ENCODE measurements at regions not wholly inside any gene's neighbourhood (a gene's known extent, or its start where the extent isn't known, plus 50 kb on each side); places are given as distances from the start of the nearest gene placed in this dataset.

GRCh38 chr4:103303011-103303410 is 104.9 kb upstream of the CENPE start:
- no peak for TF ChIP-seq EZH2 (IDR thresholded peaks at IDR 0.05; ENCODE audit: borderline replicate concordance, insufficient read depth, low read depth, low read length, poor library complexity, severe bottlenecking)
- TF ChIP-seq CTCF (IDR thresholded peaks at IDR 0.05) = no peak
- no peaks in the 10 kb centered on the region for H3K4me1 Mint-ChIP-seq
- H4K20me1 ChIP-seq (ENCODE audit: control insufficient read depth, insufficient read depth, low read length, poor library complexity, severe bottlenecking) = no peaks in the 10 kb centered on the region

GRCh38 chr4:103292959-103293358 is 94.8 kb upstream of the CENPE start:
- H3K4me1 Mint-ChIP-seq = no peaks in the 10 kb centered on the region
- intact Hi-C loops (cut with micrococcal nuclease) = no loop called here
- Histone ChIP-seq H3K9ac (ENCODE audit: low read length) (no peak overlapping the region), H3K27ac (ENCODE audit: low read length in 2 of 2) (no peak overlapping the region), H3K9me3 (ENCODE audit: control extremely low read depth in 1 of 3, control insufficient read depth in 2 of 3, insufficient read depth in 1 of 3, low read length in 2 of 3) (no peaks in the 10 kb centered on the region), H3K36me3 (replicated peaks in 1 of 2; ENCODE audit: control extremely low read depth in 1 of 2, control insufficient read depth in 1 of 2, extremely low read depth in 1 of 2, insufficient read depth in 2 of 2, low read length in 1 of 2) (no peaks in the 10 kb centered on the region), H3K4me1 (ENCODE audit: control insufficient read depth in 2 of 2, insufficient read depth in 2 of 2, low read length in 2 of 2) (no peaks in the 10 kb centered on the region), H3K4me2 (replicated peaks; ENCODE audit: low read depth, low read length, poor library complexity, severe bottlenecking) (no peak overlapping the region), H2AFZ (ENCODE audit: insufficient read depth, low read depth, low read length, poor library complexity, severe bottlenecking) (no peak overlapping the region), H4K20me1 (ENCODE audit: control insufficient read depth, insufficient read depth, low read length, poor library complexity, severe bottlenecking) (no peaks in the 10 kb centered on the region), H3K4me3 (ENCODE audit: control extremely low read depth in 1 of 5, extremely low read depth in 1 of 5, insufficient read depth in 1 of 5, low read depth in 2 of 5, low read length in 4 of 5) (no peak overlapping the region), H3K79me2 (ENCODE audit: control insufficient read depth, insufficient read depth, low read length) (no peaks in the 10 kb centered on the region), H3K27me3 (replicated peaks in 1 of 4; ENCODE audit: control extremely low read depth in 1 of 4, control insufficient read depth in 3 of 4, insufficient read depth in 4 of 4, low read length in 3 of 4) (no peaks in the 10 kb centered on the region)
- WGBS (ENCODE audit: insufficient coverage) = 100% methylated on average over 1 of the region's 3 CpGs
- no peak for DNase-seq
- H3K27me3 Mint-ChIP-seq = no peaks in the 10 kb centered on the region
- POLR2A ChIA-PET = no interaction called here
- CTCF ChIA-PET = no interaction called here
- H3K9me3 Mint-ChIP-seq (ENCODE audit: insufficient read depth) = no peaks in the 10 kb centered on the region
- TF ChIP-seq CTCF (IDR thresholded peaks at IDR 0.05) (no peak), EZH2 (IDR thresholded peaks at IDR 0.05; ENCODE audit: borderline replicate concordance, insufficient read depth, low read depth, low read length, poor library complexity, severe bottlenecking) (no peak)
- ATAC-seq (ENCODE audit: low read depth) = no peak
- H3K27ac Mint-ChIP-seq = no peak overlapping the region
- no peak overlapping the region for H3K4me3 Mint-ChIP-seq

More at GRCh38 chr4:103303011-103303410, 104.9 kb upstream of the CENPE start:
- CTCF ChIA-PET = no interaction called here
- Histone ChIP-seq H3K79me2 (ENCODE audit: control insufficient read depth, insufficient read depth, low read length) (no peaks in the 10 kb centered on the region), H3K27ac (ENCODE audit: low read length in 2 of 2) (no peak overlapping the region), H3K9ac (ENCODE audit: low read length) (no peak overlapping the region), H3K4me3 (ENCODE audit: control extremely low read depth in 1 of 5, extremely low read depth in 1 of 5, insufficient read depth in 1 of 5, low read depth in 2 of 5, low read length in 4 of 5) (no peak overlapping the region), H3K9me3 (ENCODE audit: control extremely low read depth in 1 of 3, control insufficient read depth in 2 of 3, insufficient read depth in 1 of 3, low read length in 2 of 3) (peaks cover 0 to 11% (median 0%) of the 10 kb centered on the region in 3 donors), H3K27me3 (replicated peaks in 1 of 4; ENCODE audit: control extremely low read depth in 1 of 4, control insufficient read depth in 3 of 4, insufficient read depth in 4 of 4, low read length in 3 of 4) (peaks cover 0 to 3% (median 0%) of the 10 kb centered on the region in 4 experiments), H3K4me1 (ENCODE audit: control insufficient read depth in 2 of 2, insufficient read depth in 2 of 2, low read length in 2 of 2) (no peaks in the 10 kb centered on the region), H3K4me2 (replicated peaks; ENCODE audit: low read depth, low read length, poor library complexity, severe bottlenecking) (no peak overlapping the region), H3K36me3 (replicated peaks in 1 of 2; ENCODE audit: control extremely low read depth in 1 of 2, control insufficient read depth in 1 of 2, extremely low read depth in 1 of 2, insufficient read depth in 2 of 2, low read length in 1 of 2) (no peaks in the 10 kb centered on the region), H2AFZ (ENCODE audit: insufficient read depth, low read depth, low read length, poor library complexity, severe bottlenecking) (no peak overlapping the region)
- H3K27me3 Mint-ChIP-seq = peaks cover 5% of the 10 kb centered on the region
- no peak for DNase-seq
- ATAC-seq (ENCODE audit: low read depth) = no peak
- H3K27ac Mint-ChIP-seq = no peak overlapping the region
- POLR2A ChIA-PET = no interaction called here
- H3K9me3 Mint-ChIP-seq (ENCODE audit: insufficient read depth) = no peaks in the 10 kb centered on the region
- intact Hi-C loops (cut with micrococcal nuclease) = no loop called here
- H3K4me3 Mint-ChIP-seq = no peak overlapping the region

Data from B cell (primary cell).